ENCODE measurements at regions not wholly inside any gene's neighbourhood (a gene's known extent, or its start where the extent isn't known, plus 50 kb on each side); places are given as distances from the start of the nearest gene placed in this dataset.

DNA sequence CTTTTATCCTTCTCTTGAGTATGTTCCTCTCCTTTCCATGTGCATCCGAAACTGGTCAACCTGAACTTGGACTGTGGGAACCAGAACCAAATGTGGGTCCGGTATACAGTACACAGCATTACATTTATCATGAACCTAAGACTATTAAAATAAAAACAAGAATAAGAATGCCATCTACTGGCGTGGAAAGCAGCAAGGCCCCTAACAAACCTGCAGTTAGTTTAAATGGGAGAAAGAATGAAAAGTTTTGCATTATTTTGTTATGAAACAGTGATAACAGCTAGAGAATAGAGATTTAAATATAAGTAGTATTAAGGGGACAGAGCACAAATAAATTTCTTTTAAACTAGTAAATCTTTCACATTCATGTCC is 159.5 kb downstream of the RBM26 start:
- TF ChIP-seq EP300 (IDR thresholded peaks at IDR 0.05; ENCODE audit: borderline replicate concordance in 1 of 2, low read depth in 2 of 2, low read length in 2 of 2) (no peak), CTCF (IDR thresholded peaks at IDR 0.05; ENCODE audit: control extremely low read depth in 1 of 3, insufficient read depth in 1 of 3, low read depth in 1 of 3, low read length in 3 of 3) (no peak), KDM1A (IDR thresholded peaks at IDR 0.05; ENCODE audit: borderline replicate concordance, low read length) (no peak), RFX5 (IDR thresholded peaks at IDR 0.05; ENCODE audit: borderline replicate concordance, low read depth, low read length) (no peak), RAD21 (IDR thresholded peaks at IDR 0.05 in 1 of 2, conservative IDR thresholded peaks at IDR 0.05 in 1 of 2; ENCODE audit: low read depth in 2 of 2, low read length in 2 of 2) (no peak), CBX8 (IDR thresholded peaks at IDR 0.05; ENCODE audit: borderline replicate concordance, low read depth, low read length) (no peak), SIRT6 (IDR thresholded peaks at IDR 0.05; ENCODE audit: low read length) (no peak), CEBPB (IDR thresholded peaks at IDR 0.05; ENCODE audit: low read depth, low read length) (no peak), RNF2 (IDR thresholded peaks at IDR 0.05; ENCODE audit: borderline replicate concordance, low read depth, low read length, missing control alignments, poor library complexity, severe bottlenecking) (no peak)
- TF ChIP-seq, protein P1, sequence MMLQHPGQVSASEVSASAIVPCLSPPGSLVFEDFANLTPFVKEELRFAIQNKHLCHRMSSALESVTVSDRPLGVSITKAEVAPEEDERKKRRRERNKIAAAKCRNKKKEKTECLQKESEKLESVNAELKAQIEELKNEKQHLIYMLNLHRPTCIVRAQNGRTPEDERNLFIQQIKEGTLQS (IDR thresholded peaks at IDR 0.05; ENCODE audit: insufficient read depth, low read depth, low read length): no peak

All from H1 (cell line).